Bronchial epithelial cell (primary cell): ENCODE measurements at regions not wholly inside any gene's neighbourhood (a gene's known extent, or its start where the extent isn't known, plus 50 kb on each side); places are given as distances from the start of the nearest gene placed in this dataset.
"Not testable (repeated sequence)": the region's sequence is repeated elsewhere in the genome, so short reads cannot be mapped to it uniquely, and the experiment has no call there.

Source experiments
- DNase-seq: peaks from one replicate; pipeline ENCODE4 v3.0.0-alpha.2; 2010; ENCODE audit warnings: low read depth
- FAIRE-seq: peaks from 2 replicates; lab custom pipeline; 2011; peaks lifted over from hg19 to GRCh38; lab: Jason Lieb, UNC
- H3K27me3 ChIP-seq: 2 replicates; pipeline ENCODE4 v1.5.1; 2011; ENCODE audit warnings: low read length; ENCODE audit not compliant: control insufficient read depth, insufficient read depth
- H3K36me3 ChIP-seq: 2 replicates; pipeline ENCODE4 v1.5.1; 2011; ENCODE audit warnings: low read length; ENCODE audit not compliant: control insufficient read depth, insufficient read depth
- H3K4me3 ChIP-seq: 2 replicates; pipeline ENCODE4 v1.5.1; 2011; ENCODE audit warnings: mild to moderate bottlenecking, low read depth, low read length, control low read depth
- CTCF ChIP-seq: IDR thresholded peaks from 2 replicates; pipeline ENCODE4 v1.5.1; 2011; ENCODE audit warnings: mild to moderate bottlenecking, moderate library complexity, low read length, control low read depth, inconsistent platforms; ENCODE audit not compliant: insufficient read depth, severe bottlenecking

DNA sequence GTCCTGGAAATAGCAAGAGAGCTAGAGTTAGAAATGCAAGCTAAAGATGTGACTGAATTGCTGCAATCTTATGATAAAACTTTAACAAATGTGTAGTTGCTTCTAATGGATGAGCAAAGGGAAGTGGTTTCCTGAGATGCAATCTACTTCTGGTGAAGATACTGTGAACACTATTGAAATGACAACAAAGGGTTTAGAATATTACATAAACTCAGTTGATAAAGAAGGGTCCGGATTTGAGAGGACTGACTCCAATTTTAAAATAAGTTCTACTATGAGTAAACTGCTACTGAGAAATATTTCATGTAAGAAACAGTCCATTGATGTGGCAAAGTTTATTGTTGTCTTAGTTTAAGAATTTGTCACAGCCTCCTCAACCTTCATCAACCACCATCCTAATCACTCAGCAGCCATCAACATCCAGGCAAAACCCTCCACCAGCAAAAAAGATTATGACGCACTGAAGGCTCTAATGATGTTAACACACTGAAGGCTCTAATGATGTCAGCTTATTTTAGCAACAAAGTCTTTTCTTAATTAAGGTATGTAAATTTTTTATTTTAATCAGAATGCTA, 376.2 kb downstream of the CDH10 start:
- DNase-seq: no peak
- H3K4me3 ChIP-seq: no peak overlapping the region
- no peak for FAIRE-seq
- H3K36me3 ChIP-seq: no peaks in the 10 kb centered on the region
- no peaks in the 10 kb centered on the region for H3K27me3 ChIP-seq
- TF ChIP-seq CTCF: no peak

DNA sequence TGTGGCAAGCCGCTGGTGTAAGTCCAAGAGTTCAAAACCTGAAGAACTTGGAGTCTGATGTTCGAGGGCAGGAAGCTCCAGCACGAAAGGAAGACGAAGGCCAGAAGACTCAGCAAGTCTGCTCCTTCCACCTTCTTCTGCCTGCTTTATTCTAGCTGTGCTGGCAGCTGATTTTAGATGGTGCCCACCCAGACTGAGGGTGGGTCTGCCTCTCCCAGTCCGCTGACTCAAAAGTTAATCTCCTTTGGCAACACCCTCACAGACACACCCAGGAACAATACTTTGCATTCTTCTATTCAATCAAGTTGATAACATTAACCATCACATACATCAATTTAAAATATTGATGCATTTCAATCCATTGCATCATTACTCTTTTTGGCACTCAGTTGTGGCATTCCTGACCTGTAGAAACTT, 373.1 kb downstream of the CDH10 start:
- H3K4me3 ChIP-seq, H3K27me3 ChIP-seq, FAIRE-seq, H3K36me3 ChIP-seq, DNase-seq: not testable (repeated sequence)

- no peaks in the 10 kb centered on the region for H3K36me3 ChIP-seq
- H3K27me3 ChIP-seq: no peaks in the 10 kb centered on the region
- no peak for DNase-seq
- FAIRE-seq: no peak
- H3K4me3 ChIP-seq: no peak overlapping the region
- TF ChIP-seq CTCF: no peak
These were observed 372.0 kb downstream of the CDH10 start for GRCh38 chr5:24272741-24273140.

DNA sequence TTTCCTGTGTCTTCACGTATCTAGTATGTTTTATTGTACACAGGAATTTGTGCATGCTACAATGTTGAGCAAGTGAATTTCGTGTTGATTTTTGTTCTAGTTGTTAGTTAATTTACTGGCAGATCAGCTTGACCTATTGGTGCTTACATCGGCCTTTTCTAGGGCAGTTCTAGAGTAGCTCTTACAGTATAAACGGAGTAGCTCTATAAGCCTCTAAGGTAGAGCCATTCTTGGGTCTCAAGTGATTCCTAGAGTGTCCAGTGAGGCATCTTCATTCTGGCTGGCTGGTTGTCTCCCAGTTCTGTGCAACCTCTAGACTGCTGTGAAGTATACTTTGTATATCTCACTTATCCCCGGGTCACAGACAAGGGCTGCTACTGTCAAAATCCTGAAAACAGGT, 364.6 kb downstream of the CDH10 start:
- no peak for TF ChIP-seq CTCF
- FAIRE-seq: no peak

GRCh38 chr5:24281818-24282217, 363.0 kb downstream of the CDH10 start:
- no peak overlapping the region for H3K4me3 ChIP-seq
- FAIRE-seq (no peak), DNase-seq (no peak)
- TF ChIP-seq CTCF: no peak
- no peaks in the 10 kb centered on the region for H3K36me3 ChIP-seq
- H3K27me3 ChIP-seq: no peaks in the 10 kb centered on the region

More for the DNA sequence above, 364.6 kb downstream of the CDH10 start:
- H3K4me3 ChIP-seq: no peak overlapping the region
- DNase-seq: no peak
- no peaks in the 10 kb centered on the region for H3K27me3 ChIP-seq
- no peaks in the 10 kb centered on the region for H3K36me3 ChIP-seq

DNA sequence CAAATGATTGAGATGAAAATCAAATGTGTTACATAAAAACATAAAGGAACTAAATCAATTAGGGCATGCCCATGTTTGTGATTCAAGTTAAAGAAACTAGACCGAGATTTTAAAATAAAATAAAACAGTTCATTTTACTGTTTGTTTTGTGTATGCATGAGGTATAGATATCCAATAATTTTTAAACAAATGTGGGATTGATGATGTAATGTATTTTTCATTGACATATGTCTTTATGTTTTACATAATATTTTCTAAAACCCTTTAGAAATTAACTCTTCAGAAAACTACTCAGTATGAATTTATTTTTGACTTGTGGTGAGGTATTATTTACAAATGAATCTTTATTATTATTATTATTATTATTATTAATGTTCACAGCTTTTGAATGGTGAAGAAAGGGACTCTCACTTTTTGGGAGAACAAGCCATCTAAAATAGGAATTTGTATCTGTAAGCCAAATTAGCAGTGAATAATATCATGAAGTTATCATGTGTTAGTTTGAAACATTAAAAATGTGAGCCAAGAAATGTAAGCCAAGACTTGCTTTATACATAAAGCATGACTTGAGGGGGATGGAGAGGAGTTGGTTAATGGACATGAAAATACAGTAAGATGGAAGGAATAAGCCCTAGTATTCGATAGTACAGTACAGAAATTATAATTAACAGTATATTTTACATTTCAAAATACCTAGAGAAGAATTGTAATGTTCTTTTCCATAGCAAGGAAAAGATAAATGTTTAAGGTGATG, 355.0 kb downstream of the CDH10 start:
- no peak for TF ChIP-seq CTCF
- DNase-seq (no peak), FAIRE-seq (no peak)
- Histone ChIP-seq H3K36me3 (no peaks in the 10 kb centered on the region), H3K4me3 (no peak overlapping the region), H3K27me3 (no peaks in the 10 kb centered on the region)
